ENCODE measurements at regions not wholly inside any gene's neighbourhood (a gene's known extent, or its start where the extent isn't known, plus 50 kb on each side); places are given as distances from the start of the nearest gene placed in this dataset.

DNA sequence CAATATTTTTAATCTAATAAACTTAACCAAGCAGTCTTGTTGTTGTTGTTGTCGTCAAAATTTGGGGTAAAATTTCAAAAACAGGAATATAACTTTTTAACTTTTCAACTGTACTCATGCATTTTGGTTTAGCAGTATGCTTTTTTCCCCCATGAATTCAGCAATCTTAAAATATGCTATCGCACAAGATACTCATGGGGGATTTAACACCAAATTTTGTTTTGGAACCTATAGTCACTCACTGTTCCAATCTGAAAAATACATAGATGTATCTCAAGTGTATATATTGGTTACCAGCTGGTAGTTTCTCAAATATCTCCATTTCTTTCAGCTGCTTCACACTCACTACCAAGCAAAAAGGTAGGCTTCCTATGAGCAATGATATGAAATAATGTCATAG lies 91.4 kb upstream of the PIK3CG start:
- TF ChIP-seq EZH2phosphoT487 (IDR thresholded peaks at IDR 0.05; ENCODE audit: borderline replicate concordance, low read length): no peak
- TF ChIP-seq, protein P1, sequence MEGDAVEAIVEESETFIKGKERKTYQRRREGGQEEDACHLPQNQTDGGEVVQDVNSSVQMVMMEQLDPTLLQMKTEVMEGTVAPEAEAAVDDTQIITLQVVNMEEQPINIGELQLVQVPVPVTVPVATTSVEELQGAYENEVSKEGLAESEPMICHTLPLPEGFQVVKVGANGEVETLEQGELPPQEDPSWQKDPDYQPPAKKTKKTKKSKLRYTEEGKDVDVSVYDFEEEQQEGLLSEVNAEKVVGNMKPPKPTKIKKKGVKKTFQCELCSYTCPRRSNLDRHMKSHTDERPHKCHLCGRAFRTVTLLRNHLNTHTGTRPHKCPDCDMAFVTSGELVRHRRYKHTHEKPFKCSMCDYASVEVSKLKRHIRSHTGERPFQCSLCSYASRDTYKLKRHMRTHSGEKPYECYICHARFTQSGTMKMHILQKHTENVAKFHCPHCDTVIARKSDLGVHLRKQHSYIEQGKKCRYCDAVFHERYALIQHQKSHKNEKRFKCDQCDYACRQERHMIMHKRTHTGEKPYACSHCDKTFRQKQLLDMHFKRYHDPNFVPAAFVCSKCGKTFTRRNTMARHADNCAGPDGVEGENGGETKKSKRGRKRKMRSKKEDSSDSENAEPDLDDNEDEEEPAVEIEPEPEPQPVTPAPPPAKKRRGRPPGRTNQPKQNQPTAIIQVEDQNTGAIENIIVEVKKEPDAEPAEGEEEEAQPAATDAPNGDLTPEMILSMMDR (IDR thresholded peaks at IDR 0.05; ENCODE audit: low read depth, low read length, poor library complexity, severe bottlenecking): no peak
- Histone ChIP-seq H3K4me2 (ENCODE audit: low read length) (no peak overlapping the region), H3K36me3 (ENCODE audit: control insufficient read depth, low read length) (no peaks in the 10 kb centered on the region), H3K9me3 (ENCODE audit: control insufficient read depth, insufficient read depth, low read length) (no peaks in the 10 kb centered on the region), H3F3A (ENCODE audit: control insufficient read depth, insufficient read depth) (no peaks in the 10 kb centered on the region), H3K9me2 (replicated peaks; ENCODE audit: control insufficient read depth, low read length) (no peaks in the 10 kb centered on the region), H3K4me3 (ENCODE audit: low read length) (no peak overlapping the region), H3K4me1 (ENCODE audit: control insufficient read depth, low read length) (no peaks in the 10 kb centered on the region), H4K20me1 (ENCODE audit: control insufficient read depth, insufficient read depth, low read depth, low read length) (no peaks in the 10 kb centered on the region), H3K79me2 (ENCODE audit: control insufficient read depth, low read length) (no peaks in the 10 kb centered on the region), H3K27ac (ENCODE audit: low read depth, low read length) (no peak overlapping the region), H3K27me3 (ENCODE audit: control insufficient read depth, low read length) (0 out of 2 replicates have a peak, but pooled peaks cover 8% of the 10 kb centered on the region)

DNA sequence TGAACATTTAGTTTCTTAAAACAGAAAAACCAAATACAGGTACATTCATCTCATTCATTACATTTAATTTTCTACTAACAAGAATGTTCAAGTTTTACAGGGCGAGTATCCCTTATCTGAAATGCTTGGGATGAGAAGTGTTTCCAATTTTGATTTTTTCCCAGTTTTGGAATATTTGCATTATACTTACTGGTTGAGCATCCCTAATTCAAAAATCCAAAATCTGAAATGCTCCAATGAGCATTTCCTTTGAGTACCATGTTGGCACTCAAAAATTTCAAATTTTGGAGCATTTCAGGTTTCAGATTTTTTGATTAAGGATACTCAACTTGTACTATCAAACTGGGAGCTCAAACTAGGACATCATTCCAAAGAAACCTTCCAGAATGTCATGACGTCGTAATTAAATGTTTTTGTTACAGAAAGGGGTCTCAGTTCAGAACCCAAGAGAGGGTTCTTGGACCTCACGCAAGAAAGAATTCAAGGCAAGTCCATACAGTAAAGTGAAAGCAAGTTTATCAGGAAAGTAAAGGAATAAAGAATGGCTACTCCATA lies 90.8 kb upstream of the PIK3CG start:
- Histone ChIP-seq H3K4me1 (ENCODE audit: control insufficient read depth, low read length) (no peaks in the 10 kb centered on the region), H3K4me3 (ENCODE audit: low read length) (no peak overlapping the region), H3K36me3 (ENCODE audit: control insufficient read depth, low read length) (no peaks in the 10 kb centered on the region), H3K79me2 (ENCODE audit: control insufficient read depth, low read length) (no peaks in the 10 kb centered on the region), H3K4me2 (ENCODE audit: low read length) (no peak overlapping the region), H3K9me2 (replicated peaks; ENCODE audit: control insufficient read depth, low read length) (no peaks in the 10 kb centered on the region), H4K20me1 (ENCODE audit: control insufficient read depth, insufficient read depth, low read depth, low read length) (no peaks in the 10 kb centered on the region), H3F3A (ENCODE audit: control insufficient read depth, insufficient read depth) (no peaks in the 10 kb centered on the region), H3K27ac (ENCODE audit: low read depth, low read length) (no peak overlapping the region), H3K9me3 (ENCODE audit: control insufficient read depth, insufficient read depth, low read length) (no peaks in the 10 kb centered on the region), H3K27me3 (ENCODE audit: control insufficient read depth, low read length) (0 out of 2 replicates have a peak, but pooled peaks cover 8% of the 10 kb centered on the region)
- TF ChIP-seq, protein P1 (IDR thresholded peaks at IDR 0.05; ENCODE audit: low read depth, low read length, poor library complexity, severe bottlenecking): no peak
- no peak for TF ChIP-seq EZH2phosphoT487 (IDR thresholded peaks at IDR 0.05; ENCODE audit: borderline replicate concordance, low read length)

GRCh38 chr7:106774768-106775551 lies 90.1 kb upstream of the PIK3CG start:
- Histone ChIP-seq H3K36me3 (ENCODE audit: control insufficient read depth, low read length) (no peaks in the 10 kb centered on the region), H3K9me3 (ENCODE audit: control insufficient read depth, insufficient read depth, low read length) (no peaks in the 10 kb centered on the region), H3K27me3 (ENCODE audit: control insufficient read depth, low read length) (0 out of 2 replicates have a peak, but pooled peaks cover 8% of the 10 kb centered on the region), H3K27ac (ENCODE audit: low read depth, low read length) (no peak overlapping the region), H4K20me1 (ENCODE audit: control insufficient read depth, insufficient read depth, low read depth, low read length) (no peaks in the 10 kb centered on the region), H3K4me1 (ENCODE audit: control insufficient read depth, low read length) (no peaks in the 10 kb centered on the region), H3K4me2 (ENCODE audit: low read length) (no peak overlapping the region), H3F3A (ENCODE audit: control insufficient read depth, insufficient read depth) (no peaks in the 10 kb centered on the region), H3K9me2 (replicated peaks; ENCODE audit: control insufficient read depth, low read length) (no peaks in the 10 kb centered on the region), H3K4me3 (ENCODE audit: low read length) (no peak overlapping the region), H3K79me2 (ENCODE audit: control insufficient read depth, low read length) (no peaks in the 10 kb centered on the region)
- no peak for TF ChIP-seq EZH2phosphoT487 (IDR thresholded peaks at IDR 0.05; ENCODE audit: borderline replicate concordance, low read length)
- TF ChIP-seq, protein P1 (IDR thresholded peaks at IDR 0.05; ENCODE audit: low read depth, low read length, poor library complexity, severe bottlenecking): no peak

All from DOHH2 (cell line).